ENCODE measurements at regions not wholly inside any gene's neighbourhood (a gene's known extent, or its start where the extent isn't known, plus 50 kb on each side); places are given as distances from the start of the nearest gene placed in this dataset.
A peak's percentile ranks its signal among the peaks of the same experiment; 100 is the strongest.

GRCh38 chr17:72400488-72400827, 279.6 kb downstream of the SOX9 start (continued):
- TF ChIP-seq CBX2 (IDR thresholded peaks at IDR 0.05; ENCODE audit: borderline replicate concordance, low read depth) (no peak), SMC3 (IDR thresholded peaks at IDR 0.05) (no peak), MYC (IDR thresholded peaks at IDR 0.05; ENCODE audit: borderline replicate concordance, low read length) (no peak)

GRCh38 chr17:72400863-72401262, 280.0 kb downstream of the SOX9 start:
- ATAC-seq (peak in 1 of 2 experiments; percentile 10; a peak in 1 of 6 replicates), FAIRE-seq (no peak), DNase-seq (ENCODE audit: low read depth in 1 of 2, low spot score in 1 of 2) (no peak)
- ChIA-PET POLR2A (no interaction called here), CTCF (interaction anchor here (0.6 to 2.2 kb wide), 3 partner anchors 11 to 370 kb away, joined by 3 to 8 read pairs (median 3); no protein-coding TSS in a partner anchor)
- no peak for TF ChIP-seq KDM5A (IDR thresholded peaks at IDR 0.05)
- no peak for TF ChIP-seq EP300 (IDR thresholded peaks at IDR 0.05)
- no peak for TF ChIP-seq EHMT2 (IDR thresholded peaks at IDR 0.05; ENCODE audit: low read depth)
- TF ChIP-seq EHF (CRISPR knock-in tag; IDR thresholded peaks at IDR 0.05): no peak
- TF ChIP-seq ATOH8 (CRISPR knock-in tag; IDR thresholded peaks at IDR 0.05; ENCODE audit: low read depth): no peak
- no peak for TF ChIP-seq NR3C1 (IDR thresholded peaks at IDR 0.05)
- TF ChIP-seq MAZ (IDR thresholded peaks at IDR 0.05; ENCODE audit: borderline replicate concordance, low read depth, low read length): no peak
- TF ChIP-seq SMC3 (IDR thresholded peaks at IDR 0.05): no peak
- TF ChIP-seq CEBPB (IDR thresholded peaks at IDR 0.05): no peak
- TF ChIP-seq, protein P1, sequence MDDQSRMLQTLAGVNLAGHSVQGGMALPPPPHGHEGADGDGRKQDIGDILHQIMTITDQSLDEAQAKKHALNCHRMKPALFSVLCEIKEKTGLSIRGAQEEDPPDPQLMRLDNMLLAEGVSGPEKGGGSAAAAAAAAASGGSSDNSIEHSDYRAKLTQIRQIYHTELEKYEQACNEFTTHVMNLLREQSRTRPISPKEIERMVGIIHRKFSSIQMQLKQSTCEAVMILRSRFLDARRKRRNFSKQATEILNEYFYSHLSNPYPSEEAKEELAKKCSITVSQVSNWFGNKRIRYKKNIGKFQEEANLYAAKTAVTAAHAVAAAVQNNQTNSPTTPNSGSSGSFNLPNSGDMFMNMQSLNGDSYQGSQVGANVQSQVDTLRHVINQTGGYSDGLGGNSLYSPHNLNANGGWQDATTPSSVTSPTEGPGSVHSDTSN (IDR thresholded peaks at IDR 0.05): no peak
- no peak for TF ChIP-seq ZNF302 (CRISPR knock-in tag; IDR thresholded peaks at IDR 0.05)
- no peak for TF ChIP-seq RARB (CRISPR knock-in tag; IDR thresholded peaks at IDR 0.05)
- TF ChIP-seq GATA3 (IDR thresholded peaks at IDR 0.05; ENCODE audit: borderline replicate concordance): no peak
- TF ChIP-seq, protein P2, sequence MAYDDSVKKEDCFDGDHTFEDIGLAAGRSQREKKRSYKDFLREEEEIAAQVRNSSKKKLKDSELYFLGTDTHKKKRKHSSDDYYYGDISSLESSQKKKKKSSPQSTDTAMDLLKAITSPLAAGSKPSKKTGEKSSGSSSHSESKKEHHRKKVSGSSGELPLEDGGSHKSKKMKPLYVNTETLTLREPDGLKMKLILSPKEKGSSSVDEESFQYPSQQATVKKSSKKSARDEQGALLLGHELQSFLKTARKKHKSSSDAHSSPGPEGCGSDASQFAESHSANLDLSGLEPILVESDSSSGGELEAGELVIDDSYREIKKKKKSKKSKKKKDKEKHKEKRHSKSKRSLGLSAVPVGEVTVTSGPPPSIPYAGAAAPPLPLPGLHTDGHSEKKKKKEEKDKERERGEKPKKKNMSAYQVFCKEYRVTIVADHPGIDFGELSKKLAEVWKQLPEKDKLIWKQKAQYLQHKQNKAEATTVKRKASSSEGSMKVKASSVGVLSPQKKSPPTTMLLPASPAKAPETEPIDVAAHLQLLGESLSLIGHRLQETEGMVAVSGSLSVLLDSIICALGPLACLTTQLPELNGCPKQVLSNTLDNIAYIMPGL (CRISPR knock-in tag; IDR thresholded peaks at IDR 0.05; ENCODE audit: borderline replicate concordance): no peak
- TF ChIP-seq CBX8 (IDR thresholded peaks at IDR 0.05): no peak
- Histone ChIP-seq H3K27ac (peak overlapping the region in 1 of 2 experiments; percentile 62; a peak in 3 of 6 replicates), H3K4me1 (peaks cover 70% of the 10 kb centered on the region), H3K4me2 (no peak overlapping the region), H3K4me3 (no peak overlapping the region), H3K9me3 (no peaks in the 10 kb centered on the region)
- WGBS (ENCODE audit: missing lambda C conversion rate): 90% methylated on average over 3 of the region's 3 CpGs

DNA sequence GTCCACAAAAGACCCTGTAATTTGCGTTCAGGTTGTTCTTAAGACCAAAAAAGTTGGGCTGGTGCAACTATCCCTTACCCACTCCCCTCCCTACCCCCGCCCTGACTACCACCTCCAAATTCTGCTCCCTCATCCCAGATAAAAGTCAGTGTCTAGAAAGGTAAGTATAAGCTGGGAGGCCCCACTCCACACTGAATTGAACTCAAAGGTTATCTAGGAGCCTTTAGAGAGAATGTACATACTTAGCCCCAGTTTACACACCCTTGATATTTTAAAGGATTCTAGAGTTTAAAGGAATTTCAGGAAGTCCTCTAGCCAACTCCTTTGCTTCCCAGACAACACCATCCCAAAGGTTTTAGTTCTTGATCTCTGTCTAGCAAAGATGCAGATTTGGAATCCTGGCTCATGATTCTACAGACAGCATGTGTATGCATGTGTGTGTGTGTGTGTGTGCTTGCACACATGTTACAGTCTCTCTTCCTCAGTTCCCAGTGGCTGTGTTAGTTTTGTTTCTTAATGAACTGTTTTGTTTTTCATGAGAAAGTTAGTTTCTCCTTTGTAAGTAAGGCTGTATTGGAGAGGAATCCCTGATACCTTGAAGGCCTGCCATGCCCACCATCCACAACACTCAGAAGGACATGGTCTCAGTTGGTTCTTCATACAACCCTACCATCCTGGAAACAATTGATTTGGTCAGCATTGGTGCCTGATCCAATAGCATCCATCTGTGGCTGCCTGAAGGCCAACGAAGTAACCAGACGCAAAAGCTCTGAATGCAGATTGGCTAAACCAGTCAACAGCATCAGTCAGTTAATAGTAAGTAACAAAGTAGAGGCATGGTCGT, 281.3 kb downstream of the SOX9 start:
- H3K4me1 ChIP-seq: peaks cover 76% of the 10 kb centered on the region
- H3K4me2 ChIP-seq: no peak overlapping the region
- H3K4me3 ChIP-seq: no peak overlapping the region
- no peak for ATAC-seq
- no peak for FAIRE-seq
- POLR2A ChIA-PET: no interaction called here
- CTCF ChIA-PET: interaction anchor here (0.6 to 1.6 kb wide), 5 partner anchors 13 to 968 kb away, joined by 3 to 9 read pairs (median 3); no protein-coding TSS in a partner anchor
- DNase-seq (ENCODE audit: low read depth in 1 of 2, low spot score in 1 of 2): no peak
- H3K9me3 ChIP-seq: no peaks in the 10 kb centered on the region
- TF ChIP-seq, protein P3, sequence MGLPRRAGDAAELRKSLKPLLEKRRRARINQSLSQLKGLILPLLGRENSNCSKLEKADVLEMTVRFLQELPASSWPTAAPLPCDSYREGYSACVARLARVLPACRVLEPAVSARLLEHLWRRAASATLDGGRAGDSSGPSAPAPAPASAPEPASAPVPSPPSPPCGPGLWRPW (IDR thresholded peaks at IDR 0.05): no peak
- TF ChIP-seq CBX2 (IDR thresholded peaks at IDR 0.05; ENCODE audit: borderline replicate concordance, low read depth) (no peak), NR3C1 (IDR thresholded peaks at IDR 0.05) (no peak), TFCP2L1 (CRISPR knock-in tag; IDR thresholded peaks at IDR 0.05) (no peak), ESRRA (IDR thresholded peaks at IDR 0.05; ENCODE audit: borderline replicate concordance, low read length) (no peak), ZSCAN20 (CRISPR knock-in tag; IDR thresholded peaks at IDR 0.05) (no peak)
- TF ChIP-seq, protein P4, sequence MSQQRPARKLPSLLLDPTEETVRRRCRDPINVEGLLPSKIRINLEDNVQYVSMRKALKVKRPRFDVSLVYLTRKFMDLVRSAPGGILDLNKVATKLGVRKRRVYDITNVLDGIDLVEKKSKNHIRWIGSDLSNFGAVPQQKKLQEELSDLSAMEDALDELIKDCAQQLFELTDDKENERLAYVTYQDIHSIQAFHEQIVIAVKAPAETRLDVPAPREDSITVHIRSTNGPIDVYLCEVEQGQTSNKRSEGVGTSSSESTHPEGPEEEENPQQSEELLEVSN (IDR thresholded peaks at IDR 0.05; ENCODE audit: borderline replicate concordance, low read depth): no peak
- WGBS (ENCODE audit: missing lambda C conversion rate): 94% methylated on average over 5 of the region's 5 CpGs
- H3K27ac ChIP-seq: peak overlapping the region in 1 of 2 experiments; percentile 22; a peak in 3 of 6 replicates
